Spleen (tissue), 7 donors: ENCODE measurements at regions not wholly inside any gene's neighbourhood (a gene's known extent, or its start where the extent isn't known, plus 50 kb on each side); places are given as distances from the start of the nearest gene placed in this dataset.

ENCODE experiments used
- POLR2A ChIP-seq, 3 donors: fragments of 450-650 bp; IDR thresholded peaks; one replicate each; pipeline ENCODE4 v1.5.1; 2017; ENCODE audit warnings: antibody characterized with exemption in 3 of 3, mild to moderate bottlenecking in 1 of 3
- POLR2AphosphoS5 ChIP-seq, 3 donors: sonication (generic); formaldehyde crosslinking; IDR thresholded peaks; one replicate each; pipeline ENCODE4 v1.5.1; 2017; ENCODE audit warnings: antibody characterized with exemption in 3 of 3
- TF ChIP-seq, protein P1 (sequence below), 11 experiments: fragments of 200-600 bp in 7 of 11; fragments of 450-650 bp in 4 of 11; sonication (generic) in 4 of 11; IDR thresholded peaks in 8 of 11; conservative IDR thresholded peaks in 3 of 11; 1 replicate in 7 of 11; 2 replicates in 4 of 11; pipeline versions ENCODE4 v1.4.0 to v1.8.0; 2016 to 2021; ENCODE audit warnings: antibody characterized with exemption in 11 of 11, inconsistent platforms in 4 of 11, mild to moderate bottlenecking in 1 of 11
- donor health status: DM: no; HTN: no; CAD: no; lungs with moderate emphysema.
- donor health status: DM: no; HTN: no; CAD: no.
- donor health status: DM: no; HTN: no; CAD: no.

DNA sequence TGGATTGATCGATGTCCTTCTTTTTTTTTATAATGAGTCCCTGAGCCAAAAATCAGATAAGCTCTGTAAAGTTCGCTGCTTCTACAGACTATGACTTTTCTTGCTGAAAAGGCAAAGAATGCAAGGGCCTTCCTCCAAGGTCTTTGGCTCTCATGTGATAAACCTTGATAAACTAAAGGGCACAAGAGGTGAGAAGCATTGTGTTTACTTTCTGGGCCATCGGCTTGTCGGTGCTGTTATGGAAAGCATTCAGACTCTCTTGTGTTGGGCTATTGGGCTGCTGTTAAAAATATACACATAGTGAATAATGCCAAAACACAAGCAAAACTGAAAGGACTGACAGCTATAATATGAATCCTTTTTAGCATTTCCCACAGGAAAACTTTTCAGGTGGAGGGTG lies 472.4 kb upstream of the SPHKAP start:
- TF ChIP-seq POLR2A (IDR thresholded peaks at IDR 0.05) (no peak), POLR2AphosphoS5 (IDR thresholded peaks at IDR 0.05) (no peak)
- TF ChIP-seq, protein P1, sequence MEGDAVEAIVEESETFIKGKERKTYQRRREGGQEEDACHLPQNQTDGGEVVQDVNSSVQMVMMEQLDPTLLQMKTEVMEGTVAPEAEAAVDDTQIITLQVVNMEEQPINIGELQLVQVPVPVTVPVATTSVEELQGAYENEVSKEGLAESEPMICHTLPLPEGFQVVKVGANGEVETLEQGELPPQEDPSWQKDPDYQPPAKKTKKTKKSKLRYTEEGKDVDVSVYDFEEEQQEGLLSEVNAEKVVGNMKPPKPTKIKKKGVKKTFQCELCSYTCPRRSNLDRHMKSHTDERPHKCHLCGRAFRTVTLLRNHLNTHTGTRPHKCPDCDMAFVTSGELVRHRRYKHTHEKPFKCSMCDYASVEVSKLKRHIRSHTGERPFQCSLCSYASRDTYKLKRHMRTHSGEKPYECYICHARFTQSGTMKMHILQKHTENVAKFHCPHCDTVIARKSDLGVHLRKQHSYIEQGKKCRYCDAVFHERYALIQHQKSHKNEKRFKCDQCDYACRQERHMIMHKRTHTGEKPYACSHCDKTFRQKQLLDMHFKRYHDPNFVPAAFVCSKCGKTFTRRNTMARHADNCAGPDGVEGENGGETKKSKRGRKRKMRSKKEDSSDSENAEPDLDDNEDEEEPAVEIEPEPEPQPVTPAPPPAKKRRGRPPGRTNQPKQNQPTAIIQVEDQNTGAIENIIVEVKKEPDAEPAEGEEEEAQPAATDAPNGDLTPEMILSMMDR (IDR thresholded peaks at IDR 0.05 in 8 of 11, conservative IDR thresholded peaks at IDR 0.05 in 3 of 11) = no peak
